ENCODE measurements at regions not wholly inside any gene's neighbourhood (a gene's known extent, or its start where the extent isn't known, plus 50 kb on each side); places are given as distances from the start of the nearest gene placed in this dataset.

GRCh38 chr13:58528351-58528750, 896.8 kb downstream of the PCDH17 start:
- CTCF ChIA-PET: no interaction called here
- Histone ChIP-seq H3K9me2 (ENCODE audit: insufficient read depth) (0 out of 2 replicates have a peak, but pooled peaks cover 2% of the 10 kb centered on the region), H3K27ac (no peak overlapping the region), H3K4me2 (no peak overlapping the region), H2AFZ (no peak overlapping the region), H3K4me1 (replicated peaks; ENCODE audit: insufficient read depth) (no peaks in the 10 kb centered on the region), H3F3A (ENCODE audit: insufficient read depth, low read depth) (no peaks in the 10 kb centered on the region), H3K9me3 (ENCODE audit: insufficient read depth, low read depth) (no peaks in the 10 kb centered on the region), H4K20me1 (ENCODE audit: insufficient read depth) (no peaks in the 10 kb centered on the region), H3K79me2 (ENCODE audit: low read depth) (no peaks in the 10 kb centered on the region), H3K4me3 (no peak overlapping the region), H3K27me3 (ENCODE audit: insufficient read depth, low read depth) (no peaks in the 10 kb centered on the region), H3K36me3 (ENCODE audit: low read depth) (no peaks in the 10 kb centered on the region)
- TF ChIP-seq EZH2 (IDR thresholded peaks at IDR 0.05; ENCODE audit: low read depth): no peak
- no peak for TF ChIP-seq CTCF (conservative IDR thresholded peaks at IDR 0.05)
- intact Hi-C loops (cut with micrococcal nuclease; ENCODE audit: unreplicated experiment): no loop called here
- BruUV-seq (replicated peaks): no TSS peak
- DNase-seq: no peak
- POLR2A ChIA-PET (ENCODE audit: unreplicated experiment): no interaction called here

- Histone ChIP-seq H3F3A (ENCODE audit: insufficient read depth, low read depth) (no peaks in the 10 kb centered on the region), H4K20me1 (ENCODE audit: insufficient read depth) (no peaks in the 10 kb centered on the region), H3K36me3 (ENCODE audit: low read depth) (no peaks in the 10 kb centered on the region), H3K9me3 (ENCODE audit: insufficient read depth, low read depth) (no peaks in the 10 kb centered on the region), H3K4me3 (no peak overlapping the region), H3K9me2 (ENCODE audit: insufficient read depth) (no peaks in the 10 kb centered on the region), H3K79me2 (ENCODE audit: low read depth) (no peaks in the 10 kb centered on the region), H2AFZ (no peak overlapping the region), H3K4me1 (replicated peaks; ENCODE audit: insufficient read depth) (no peaks in the 10 kb centered on the region), H3K27me3 (ENCODE audit: insufficient read depth, low read depth) (no peaks in the 10 kb centered on the region), H3K4me2 (no peak overlapping the region), H3K27ac (no peak overlapping the region)
- BruUV-seq (replicated peaks): no TSS peak
- no peak for DNase-seq
- ChIA-PET CTCF (no interaction called here), POLR2A (ENCODE audit: unreplicated experiment) (no interaction called here)
- TF ChIP-seq EZH2 (IDR thresholded peaks at IDR 0.05; ENCODE audit: low read depth) (no peak), CTCF (conservative IDR thresholded peaks at IDR 0.05) (no peak)
- intact Hi-C loops (cut with micrococcal nuclease; ENCODE audit: unreplicated experiment): no loop called here
Measured at GRCh38 chr13:58531614-58532013, 900.1 kb downstream of the PCDH17 start.

- TF ChIP-seq CTCF (conservative IDR thresholded peaks at IDR 0.05) (no peak), EZH2 (IDR thresholded peaks at IDR 0.05; ENCODE audit: low read depth) (no peak)
- H3F3A ChIP-seq (ENCODE audit: insufficient read depth, low read depth): no peaks in the 10 kb centered on the region
- H3K27me3 ChIP-seq (ENCODE audit: insufficient read depth, low read depth): no peaks in the 10 kb centered on the region
- BruUV-seq (replicated peaks): no TSS peak
- H3K36me3 ChIP-seq (ENCODE audit: low read depth): no peaks in the 10 kb centered on the region
- CTCF ChIA-PET: no interaction called here
- no peak overlapping the region for H2AFZ ChIP-seq
- DNase-seq: no peak
- intact Hi-C loops (cut with micrococcal nuclease; ENCODE audit: unreplicated experiment): no loop called here
- no peak overlapping the region for H3K4me2 ChIP-seq
- H3K79me2 ChIP-seq (ENCODE audit: low read depth): no peaks in the 10 kb centered on the region
- POLR2A ChIA-PET (ENCODE audit: unreplicated experiment): no interaction called here
- H3K9me3 ChIP-seq (ENCODE audit: insufficient read depth, low read depth): no peaks in the 10 kb centered on the region
- no peaks in the 10 kb centered on the region for H3K4me1 ChIP-seq (replicated peaks; ENCODE audit: insufficient read depth)
- no peaks in the 10 kb centered on the region for H3K9me2 ChIP-seq (ENCODE audit: insufficient read depth)
- peaks cover 4% of the 10 kb centered on the region; the same call in 1 of the 2 replicates for H4K20me1 ChIP-seq (ENCODE audit: insufficient read depth)
- H3K27ac ChIP-seq: no peak overlapping the region
- no peak overlapping the region for H3K4me3 ChIP-seq
Measured at GRCh38 chr13:58542530-58542929, 911.0 kb downstream of the PCDH17 start.
